HEK293 (cell line): ENCODE measurements at regions not wholly inside any gene's neighbourhood (a gene's known extent, or its start where the extent isn't known, plus 50 kb on each side); places are given as distances from the start of the nearest gene placed in this dataset.

Experiments used
- CTCF ChIA-PET: fragments of 350-600 bp; formaldehyde crosslinking; extraction: SDS; loops from one replicate; lab custom pipeline; 2021; ENCODE audit warnings: antibody characterized with exemption; lab: Yijun Ruan, JAX
- POLR2A ChIA-PET: fragments of 300-600 bp; formaldehyde crosslinking; extraction: SDS; loops from one replicate; lab custom pipeline; 2020; ENCODE audit warnings: antibody characterized with exemption, inconsistent platforms; lab: Yijun Ruan, JAX
- H3K27ac ChIP-seq: fragments of 200-500 bp; sonication (Bioruptor generic); 2 replicates; pipeline ENCODE4 v1.5.1; 2014; ENCODE audit warnings: low read depth, low read length, control low read depth, inconsistent platforms; ENCODE audit errors: extremely low read depth
- H3K36me3 ChIP-seq, 2 experiments: fragments of 200-500 bp in 1 of 2; sonication (Bioruptor generic) in 1 of 2; 1 replicate in 1 of 2; 2 replicates in 1 of 2; pipeline ENCODE4 v1.5.1; 2014 to 2017; ENCODE audit warnings: inconsistent platforms in 2 of 2, low read length in 2 of 2; ENCODE audit not compliant: control insufficient read depth in 2 of 2, insufficient read depth in 1 of 2
- H3K4me1 ChIP-seq: fragments of 200-500 bp; sonication (Bioruptor generic); 2 replicates; pipeline ENCODE4 v1.5.1; 2014; ENCODE audit warnings: mild to moderate bottlenecking, low read length, inconsistent platforms; ENCODE audit not compliant: control insufficient read depth, insufficient read depth
- H3K4me3 ChIP-seq: 2 replicates; pipeline ENCODE4 v1.5.1; 2011; ENCODE audit warnings: low read depth, mild to moderate bottlenecking, control low read depth, low read length, moderate library complexity
- H3K9me3 ChIP-seq: fragments of 200-500 bp; sonication (Bioruptor generic); 2 replicates; pipeline ENCODE4 v1.5.1; 2014; ENCODE audit warnings: low read depth, low read length, inconsistent platforms; ENCODE audit not compliant: control insufficient read depth, insufficient read depth
- PRDM4 ChIP-seq: fragments of 450-650 bp; formaldehyde crosslinking; IDR thresholded peaks from 2 replicates; pipeline ENCODE4 v1.5.1; 2017; ENCODE audit warnings: missing biosample characterization, missing genetic modification characterization
- REST ChIP-seq: fragments of 450-650 bp; formaldehyde crosslinking; IDR thresholded peaks from 2 replicates; pipeline ENCODE4 v1.5.1; 2016; ENCODE audit warnings: missing biosample characterization, missing genetic modification characterization
- ZBTB1 ChIP-seq: fragments of 450-650 bp; formaldehyde crosslinking; IDR thresholded peaks from 2 replicates; pipeline ENCODE4 v1.5.1; 2016; ENCODE audit warnings: missing biosample characterization, missing genetic modification characterization
- ZBTB21 ChIP-seq: fragments of 450-650 bp; formaldehyde crosslinking; IDR thresholded peaks from 2 replicates; pipeline ENCODE4 v1.5.1; 2017; ENCODE audit warnings: missing biosample characterization, missing genetic modification characterization
- ZBTB49 ChIP-seq: fragments of 450-650 bp; formaldehyde crosslinking; IDR thresholded peaks from 2 replicates; pipeline ENCODE4 v1.5.1; 2016; ENCODE audit warnings: missing biosample characterization, missing genetic modification characterization, low read depth
- ZBTB8A ChIP-seq: fragments of 450-650 bp; formaldehyde crosslinking; IDR thresholded peaks from 2 replicates; pipeline ENCODE4 v1.5.1; 2016; ENCODE audit warnings: missing biosample characterization, missing genetic modification characterization
- ZNF140 ChIP-seq: fragments of 450-650 bp; formaldehyde crosslinking; IDR thresholded peaks from 2 replicates; pipeline ENCODE4 v1.5.1; 2016; ENCODE audit warnings: missing biosample characterization, missing genetic modification characterization
- ZNF266 ChIP-seq: fragments of 450-650 bp; formaldehyde crosslinking; IDR thresholded peaks from 2 replicates; pipeline ENCODE4 v1.5.1; 2016; ENCODE audit warnings: missing biosample characterization, missing genetic modification characterization, low read depth
- ZNF37A ChIP-seq: fragments of 450-650 bp; IDR thresholded peaks from 2 replicates; pipeline ENCODE4 v1.5.1; 2018; ENCODE audit warnings: missing biosample characterization, missing genetic modification characterization
- ZNF404 ChIP-seq: fragments of 450-650 bp; formaldehyde crosslinking; IDR thresholded peaks from 2 replicates; pipeline ENCODE4 v1.5.1; 2017; ENCODE audit warnings: missing biosample characterization, missing genetic modification characterization
- ZNF433 ChIP-seq: fragments of 450-650 bp; formaldehyde crosslinking; IDR thresholded peaks from 2 replicates; pipeline ENCODE4 v1.5.1; 2016; ENCODE audit warnings: missing biosample characterization, missing genetic modification characterization, low read depth
- ZNF510 ChIP-seq: fragments of 450-650 bp; formaldehyde crosslinking; IDR thresholded peaks from 2 replicates; pipeline ENCODE4 v1.5.1; 2018; ENCODE audit warnings: mild to moderate bottlenecking, missing genetic modification characterization, missing biosample characterization; ENCODE audit not compliant: insufficient replicate concordance
- ZNF518A ChIP-seq: fragments of 450-650 bp; formaldehyde crosslinking; conservative IDR thresholded peaks from 2 replicates; pipeline ENCODE4 v1.5.1; 2016; ENCODE audit warnings: low read depth, missing biosample characterization, missing genetic modification characterization
- ZNF555 ChIP-seq: fragments of 450-650 bp; formaldehyde crosslinking; conservative IDR thresholded peaks from 2 replicates; pipeline ENCODE4 v1.5.1; 2017; ENCODE audit warnings: missing biosample characterization, mild to moderate bottlenecking, missing genetic modification characterization, inconsistent platforms
- ZNF558 ChIP-seq: fragments of 450-650 bp; formaldehyde crosslinking; IDR thresholded peaks from 2 replicates; pipeline ENCODE4 v1.5.1; 2016; ENCODE audit warnings: missing biosample characterization, missing genetic modification characterization
- ZNF560 ChIP-seq: fragments of 450-650 bp; formaldehyde crosslinking; IDR thresholded peaks from 2 replicates; pipeline ENCODE4 v1.5.1; 2017; ENCODE audit warnings: missing biosample characterization, missing genetic modification characterization, borderline replicate concordance
- ZNF623 ChIP-seq: fragments of 450-650 bp; formaldehyde crosslinking; IDR thresholded peaks from 2 replicates; pipeline ENCODE4 v1.5.1; 2016; ENCODE audit warnings: missing biosample characterization, missing genetic modification characterization
- ZNF629 ChIP-seq: fragments of 450-650 bp; formaldehyde crosslinking; IDR thresholded peaks from 2 replicates; pipeline ENCODE4 v1.5.1; 2017; ENCODE audit warnings: missing biosample characterization, missing genetic modification characterization
- ZNF677 ChIP-seq: fragments of 450-650 bp; IDR thresholded peaks from 2 replicates; pipeline ENCODE4 v1.5.0; 2018; ENCODE audit warnings: missing biosample characterization, mild to moderate bottlenecking, missing genetic modification characterization, moderate library complexity
- ZNF747 ChIP-seq: fragments of 450-650 bp; formaldehyde crosslinking; IDR thresholded peaks from 2 replicates; pipeline ENCODE4 v1.5.1; 2016; ENCODE audit warnings: missing biosample characterization, missing genetic modification characterization
- ZSCAN4 ChIP-seq: fragments of 450-650 bp; formaldehyde crosslinking; IDR thresholded peaks from 2 replicates; pipeline ENCODE4 v1.5.1; 2017; ENCODE audit warnings: missing biosample characterization, missing genetic modification characterization

- TF ChIP-seq ZNF518A (tag by site-specific recombination) (peak; percentile 88), ZNF140 (tag by site-specific recombination) (peak; percentile 41; the same call in 1 of the 2 replicates), ZNF623 (peak; percentile 63), ZNF555 (tag by site-specific recombination) (peak; percentile 85), REST (tag by site-specific recombination) (no peak; the same call in 1 of the 2 replicates), ZNF629 (peak; percentile 25; the same call in 1 of the 2 replicates), ZNF558 (tag by site-specific recombination) (0 out of 2 replicates have a peak, but pooled peaks have one; percentile 46), ZNF560 (0 out of 2 replicates have a peak, but pooled peaks have one; percentile 40), ZBTB8A (tag by site-specific recombination) (peak; percentile 55), ZNF510 (tag by site-specific recombination) (peak; percentile 42)
These were observed 528.4 kb downstream of the COL12A1 start (continued) for GRCh38 chr6:74677463-74677862.

GRCh38 chr6:74676906-74677305 lies 528.9 kb downstream of the COL12A1 start:
- CTCF ChIA-PET, result interaction anchor here (0.7 kb wide), 1 partner anchor 394 kb away, joined by 3 read pairs; no protein-coding TSS in a partner anchor
- H3K27ac ChIP-seq, result no peak overlapping the region
- H3K9me3 ChIP-seq, result no peaks in the 10 kb centered on the region
- no peaks in the 10 kb centered on the region for H3K36me3 ChIP-seq
- H3K4me1 ChIP-seq, result no peaks in the 10 kb centered on the region
- no peak overlapping the region for H3K4me3 ChIP-seq
- POLR2A ChIA-PET, result no interaction called here
- no peak for TF ChIP-seq ZNF404 (tag by site-specific recombination)
- TF ChIP-seq ZSCAN4 (tag by site-specific recombination), result no peak
- no peak for TF ChIP-seq ZNF37A
- TF ChIP-seq ZBTB49, result no peak
- no peak for TF ChIP-seq ZBTB21 (tag by site-specific recombination)
- no peak for TF ChIP-seq ZNF677 (tag by site-specific recombination)
- no peak for TF ChIP-seq ZNF266 (tag by site-specific recombination)
- TF ChIP-seq PRDM4, result no peak
- TF ChIP-seq ZNF747, result no peak
- TF ChIP-seq ZNF433 (tag by site-specific recombination), result no peak
- TF ChIP-seq ZBTB1 (tag by site-specific recombination), result no peak
